Skin of body (tissue), 1 donor: ENCODE measurements at regions not wholly inside any gene's neighbourhood (a gene's known extent, or its start where the extent isn't known, plus 50 kb on each side); places are given as distances from the start of the nearest gene placed in this dataset.
"Not testable (repeated sequence)": the region's sequence is repeated elsewhere in the genome, so short reads cannot be mapped to it uniquely, and the experiment has no call there.

Experiments used
- DNase-seq: peaks from one replicate; lab custom pipeline; 2025; lab: John Stamatoyannopoulos, UW

- DNase-seq: no peak
Observed at GRCh38 chr2:35347561-35347960, 1008.0 kb upstream of the CRIM1 start.

GRCh38 chr2:35343135-35343534 is 1012.4 kb upstream of the CRIM1 start:
- no peak for DNase-seq

- no peak for DNase-seq
Observed at GRCh38 chr2:35339211-35339610, 1016.4 kb upstream of the CRIM1 start.

GRCh38 chr2:35337922-35338321 is 1017.7 kb upstream of the CRIM1 start:
- DNase-seq: no peak

- DNase-seq: no peak
Observed at GRCh38 chr2:35314049-35314448, 1041.5 kb upstream of the CRIM1 start.

- no peak for DNase-seq
Observed at GRCh38 chr2:35301369-35301768, 1054.2 kb upstream of the CRIM1 start.

- peak; percentile 65 for DNase-seq
Observed at GRCh38 chr2:35298493-35298892, 1057.1 kb upstream of the CRIM1 start.

GRCh38 chr2:35297403-35297802 is 1058.2 kb upstream of the CRIM1 start:
- no peak for DNase-seq

- DNase-seq: no peak
Observed at GRCh38 chr2:35294636-35295263, 1060.8 kb upstream of the CRIM1 start.

- DNase-seq: no peak
Observed at GRCh38 chr2:35293261-35293660, 1062.3 kb upstream of the CRIM1 start.

- DNase-seq: no peak
Observed at GRCh38 chr2:35292199-35292598, 1063.4 kb upstream of the CRIM1 start.

GRCh38 chr2:35281702-35282101 is 1073.9 kb upstream of the CRIM1 start:
- DNase-seq: no peak

GRCh38 chr2:35255826-35256225 is 1099.8 kb upstream of the CRIM1 start:
- DNase-seq: no peak

GRCh38 chr2:35251156-35251555 is 1104.4 kb upstream of the CRIM1 start:
- no peak for DNase-seq

- DNase-seq: no peak
Observed at GRCh38 chr2:35246702-35247101, 1108.9 kb upstream of the CRIM1 start.

GRCh38 chr2:35228584-35228983 is 1127.0 kb upstream of the CRIM1 start:
- DNase-seq: no peak

- DNase-seq: no peak
Observed at GRCh38 chr2:35220461-35220860, 1135.1 kb upstream of the CRIM1 start.

- no peak for DNase-seq
Observed at GRCh38 chr2:35204881-35205280, 1150.7 kb upstream of the CRIM1 start.

GRCh38 chr2:35204323-35204722 is 1151.3 kb upstream of the CRIM1 start:
- no peak for DNase-seq

GRCh38 chr2:35199298-35199697 is 1156.3 kb upstream of the CRIM1 start:
- DNase-seq: no peak

- DNase-seq: no peak
Observed at GRCh38 chr2:35185861-35186412, 1169.6 kb upstream of the CRIM1 start.

- no peak for DNase-seq
Observed at GRCh38 chr2:35184471-35184870, 1171.1 kb upstream of the CRIM1 start.

GRCh38 chr2:35176726-35177125 is 1178.9 kb upstream of the CRIM1 start:
- DNase-seq: not testable (repeated sequence)

GRCh38 chr2:35174845-35175244 is 1180.7 kb upstream of the CRIM1 start:
- no peak for DNase-seq
